NCI-H1105 (cell line): ENCODE measurements at regions not wholly inside any gene's neighbourhood (a gene's known extent, or its start where the extent isn't known, plus 50 kb on each side); places are given as distances from the start of the nearest gene placed in this dataset.

Experiments
- DNase-seq: peaks from one replicate; lab custom pipeline; 2025; lab: John Stamatoyannopoulos, UW

- no peak for DNase-seq
Measured at GRCh38 chr5:161235569-161235968, 311.0 kb downstream of the GABRB2 start.

GRCh38 chr5:161233553-161233952, 313.0 kb downstream of the GABRB2 start:
- DNase-seq = no peak

- DNase-seq = peak; percentile 55
Measured at GRCh38 chr5:161230221-161230620, 316.3 kb downstream of the GABRB2 start.

- no peak for DNase-seq
Measured at GRCh38 chr5:161219816-161220215, 326.7 kb downstream of the GABRB2 start.

GRCh38 chr5:161216877-161217276, 329.6 kb downstream of the GABRB2 start:
- no peak for DNase-seq

- DNase-seq = no peak
Measured at GRCh38 chr5:161212123-161212712, 334.3 kb downstream of the GABRB2 start.

GRCh38 chr5:161201558-161201957, 345.0 kb downstream of the GABRB2 start:
- no peak for DNase-seq

GRCh38 chr5:161190778-161191177, 338.8 kb upstream of the ATP10B start:
- no peak for DNase-seq

GRCh38 chr5:161190086-161190485, 338.1 kb upstream of the ATP10B start:
- DNase-seq = no peak

- DNase-seq = no peak
Measured at GRCh38 chr5:161189452-161189851, 337.4 kb upstream of the ATP10B start.

- DNase-seq = no peak
Measured at GRCh38 chr5:161183559-161183958, 331.5 kb upstream of the ATP10B start.

- DNase-seq = no peak
Measured at GRCh38 chr5:161176221-161176620, 324.2 kb upstream of the ATP10B start.

GRCh38 chr5:161169776-161170175, 317.8 kb upstream of the ATP10B start:
- DNase-seq = no peak

GRCh38 chr5:161167016-161167767, 315.2 kb upstream of the ATP10B start:
- DNase-seq = peak; percentile 28

- DNase-seq = no peak
Measured at GRCh38 chr5:161165998-161166660, 314.1 kb upstream of the ATP10B start.

GRCh38 chr5:161157925-161158324, 305.9 kb upstream of the ATP10B start:
- no peak for DNase-seq

GRCh38 chr5:161155451-161155850, 303.4 kb upstream of the ATP10B start:
- DNase-seq = no peak

- no peak for DNase-seq
Measured at GRCh38 chr5:161152415-161152940, 300.5 kb upstream of the ATP10B start.

GRCh38 chr5:161150441-161150988, 298.5 kb upstream of the ATP10B start:
- DNase-seq = no peak

GRCh38 chr5:161149078-161149477, 297.1 kb upstream of the ATP10B start:
- no peak for DNase-seq

- DNase-seq = no peak
Measured at GRCh38 chr5:161138751-161139455, 286.9 kb upstream of the ATP10B start.

- no peak for DNase-seq
Measured at GRCh38 chr5:161134956-161135355, 282.9 kb upstream of the ATP10B start.
